IMR-90 (cell line): ENCODE measurements at regions not wholly inside any gene's neighbourhood (a gene's known extent, or its start where the extent isn't known, plus 50 kb on each side); places are given as distances from the start of the nearest gene placed in this dataset.

Experiments
- ATAC-seq: fragments of 200-7000 bp; cut with Tn5 transposase; 2 replicates; pipeline ENCODE4 v1.9.1; 2020; ENCODE audit warnings: low read depth, mild to moderate bottlenecking, moderate library complexity
- BruUV-seq: library from RNA; stranded (reverse); fragments of 400-500 nt; replicated peaks from 2 replicates; lab custom pipeline; 2021; lab: Mats Ljungman, UMichigan
- CTCF ChIA-PET: fragments of 300-600 bp; formaldehyde crosslinking; extraction: SDS; loops from one replicate; lab custom pipeline; 2021; ENCODE audit warnings: antibody characterized with exemption; lab: Yijun Ruan, JAX
- POLR2A ChIA-PET: fragments of 300-600 bp; sonication (Branson Sonifier 250); formaldehyde crosslinking; loops from one replicate; lab custom pipeline; 2022; ENCODE audit warnings: antibody characterized with exemption; ENCODE audit not compliant: unreplicated experiment; lab: Charles Lee
- DNase-seq: peaks from one replicate; pipeline ENCODE4 v3.0.0; 2013
- H2AFZ ChIP-seq: replicated peaks from 2 replicates; pipeline ENCODE3; 2013; ENCODE audit warnings: low read length, mild to moderate bottlenecking; ENCODE audit not compliant: poor library complexity
- H2AK5ac ChIP-seq: 2 replicates; pipeline ENCODE4 v1.6.1; 2013; ENCODE audit warnings: low read depth, low read length, inconsistent platforms
- H2AK9ac ChIP-seq: replicated peaks from 2 replicates; pipeline ENCODE3; 2013; ENCODE audit warnings: mild to moderate bottlenecking, low read depth, low read length, moderate library complexity; ENCODE audit not compliant: poor library complexity
- H2BK120ac ChIP-seq: 2 replicates; pipeline ENCODE4 v1.6.1; 2013; ENCODE audit warnings: low read depth, low read length, inconsistent platforms
- H2BK15ac ChIP-seq: 3 replicates; pipeline ENCODE4 v1.6.1; 2013; ENCODE audit warnings: low read depth, low read length, inconsistent platforms
- H2BK20ac ChIP-seq: 2 replicates; pipeline ENCODE4 v1.6.1; 2013; ENCODE audit warnings: low read depth, mild to moderate bottlenecking, inconsistent platforms, low read length, moderate library complexity
- H2BK5ac ChIP-seq: 2 replicates; pipeline ENCODE4 v1.6.1; 2013; ENCODE audit warnings: mild to moderate bottlenecking, low read depth, low read length, inconsistent platforms; ENCODE audit not compliant: poor library complexity, severe bottlenecking
- H3K14ac ChIP-seq: replicated peaks from 2 replicates; pipeline ENCODE4 v1.6.1; 2013; ENCODE audit warnings: low read depth, low read length, inconsistent platforms
- H3K18ac ChIP-seq: 2 replicates; pipeline ENCODE4 v1.6.1; 2013; ENCODE audit warnings: low read depth, low read length, control low read depth
- H3K23ac ChIP-seq: 2 replicates; pipeline ENCODE4 v1.6.1; 2013; ENCODE audit warnings: low read depth, low read length, inconsistent platforms
- H3K27ac ChIP-seq: 2 replicates; pipeline ENCODE4 v1.5.1; 2013; ENCODE audit warnings: mild to moderate bottlenecking, control low read depth, low read length; ENCODE audit not compliant: insufficient read depth
- H3K27me3 ChIP-seq: 2 replicates; pipeline ENCODE4 v1.6.1; 2013; ENCODE audit warnings: low read length; ENCODE audit not compliant: control insufficient read depth, insufficient read depth
- H3K36me3 ChIP-seq: 2 replicates; pipeline ENCODE4 v1.6.1; 2013; ENCODE audit warnings: low read length, mixed read lengths; ENCODE audit not compliant: control insufficient read depth, insufficient read depth
- H3K4ac ChIP-seq: 2 replicates; pipeline ENCODE4 v1.6.1; 2013; ENCODE audit warnings: low read depth, low read length, inconsistent platforms
- H3K4me1 ChIP-seq: 2 replicates; pipeline ENCODE4 v1.6.1; 2013; ENCODE audit warnings: low read length, mixed read lengths; ENCODE audit not compliant: control insufficient read depth, insufficient read depth
- H3K4me2 ChIP-seq: 2 replicates; pipeline ENCODE4 v1.6.1; 2013; ENCODE audit warnings: low read depth, mild to moderate bottlenecking, control low read depth, low read length, moderate library complexity
- H3K4me3 ChIP-seq: 2 replicates; pipeline ENCODE4 v1.5.1; 2013; ENCODE audit warnings: low read depth, mild to moderate bottlenecking, control low read depth, low read length, moderate library complexity; ENCODE audit not compliant: insufficient read depth
- H3K56ac ChIP-seq: 2 replicates; pipeline ENCODE4 v1.6.1; 2013; ENCODE audit warnings: low read length, inconsistent platforms; ENCODE audit not compliant: insufficient read depth; ENCODE audit errors: extremely low read depth
- H3K79me1 ChIP-seq, 2 experiments: 2 replicates each; pipeline ENCODE4 v1.6.1; 2013; ENCODE audit warnings: low read length in 2 of 2, inconsistent platforms in 1 of 2, low read depth in 1 of 2
- H3K9ac ChIP-seq: 2 replicates; pipeline ENCODE4 v1.6.1; 2013; ENCODE audit warnings: low read depth, low read length, control low read depth
- H3K9me1 ChIP-seq: 2 replicates; pipeline ENCODE4 v1.6.1; 2013; ENCODE audit warnings: low read length, inconsistent platforms; ENCODE audit not compliant: insufficient read depth
- H3K9me3 ChIP-seq: 2 replicates; pipeline ENCODE4 v1.6.1; 2013; ENCODE audit warnings: low read length; ENCODE audit not compliant: control insufficient read depth, insufficient read depth
- H4K20me1 ChIP-seq: 2 replicates; pipeline ENCODE4 v1.6.1; 2013; ENCODE audit warnings: low read length, inconsistent platforms; ENCODE audit not compliant: insufficient read depth
- H4K5ac ChIP-seq: 2 replicates; pipeline ENCODE4 v1.6.1; 2013; ENCODE audit warnings: mild to moderate bottlenecking, low read depth, low read length, control low read depth
- H4K8ac ChIP-seq, 2 experiments: 2 replicates each; pipeline ENCODE4 v1.6.1; 2013; ENCODE audit warnings: low read depth in 2 of 2, low read length in 2 of 2, control low read depth in 1 of 2, inconsistent platforms in 1 of 2
- H4K91ac ChIP-seq: 2 replicates; pipeline ENCODE4 v1.6.1; 2013; ENCODE audit warnings: low read depth, low read length, inconsistent platforms; ENCODE audit not compliant: insufficient read depth
- BHLHE40 ChIP-seq: fragments of 150-350 bp; IDR thresholded peaks from 2 replicates; pipeline ENCODE4 v1.6.1; 2016; ENCODE audit warnings: mild to moderate bottlenecking, low read depth, low read length
- CHD1 ChIP-seq: IDR thresholded peaks from 2 replicates; pipeline ENCODE4 v1.6.1; 2012; ENCODE audit warnings: low read depth, low read length, improper control_type of control experiment
- ELK1 ChIP-seq: fragments of 150-350 bp; IDR thresholded peaks from 2 replicates; pipeline ENCODE4 v1.6.1; 2016; ENCODE audit warnings: low read depth, mild to moderate bottlenecking, low read length, moderate library complexity, borderline replicate concordance
- FOS ChIP-seq: fragments of 150-350 bp; IDR thresholded peaks from 2 replicates; pipeline ENCODE4 v1.6.1; 2016; ENCODE audit warnings: low read depth, low read length
- MAFK ChIP-seq: IDR thresholded peaks from 2 replicates; pipeline ENCODE4 v1.6.1; 2012; ENCODE audit warnings: low read depth, low read length, improper control_type of control experiment
- MAZ ChIP-seq: IDR thresholded peaks from 2 replicates; pipeline ENCODE4 v1.6.1; 2012; ENCODE audit warnings: low read depth, mild to moderate bottlenecking, low read length, improper control_type of control experiment, moderate library complexity, borderline replicate concordance
- MXI1 ChIP-seq: IDR thresholded peaks from 2 replicates; pipeline ENCODE4 v1.6.1; 2012; ENCODE audit warnings: low read depth, mild to moderate bottlenecking, low read length, moderate library complexity, borderline replicate concordance
- NFE2L2 ChIP-seq: fragments of 150-350 bp; IDR thresholded peaks from 2 replicates; pipeline ENCODE4 v1.6.1; 2016; ENCODE audit warnings: low read depth, mild to moderate bottlenecking, low read length
- POLR2A ChIP-seq: IDR thresholded peaks from 2 replicates; pipeline ENCODE4 v1.6.1; 2012; ENCODE audit warnings: mild to moderate bottlenecking, low read depth, low read length
- RAD21 ChIP-seq: IDR thresholded peaks from 2 replicates; pipeline ENCODE4 v1.6.1; 2012; ENCODE audit warnings: low read length, improper control_type of control experiment
- RCOR1 ChIP-seq: IDR thresholded peaks from 2 replicates; pipeline ENCODE4 v1.6.1; 2012; ENCODE audit warnings: mild to moderate bottlenecking, low read length, improper control_type of control experiment; ENCODE audit not compliant: insufficient replicate concordance
- RFX5 ChIP-seq: IDR thresholded peaks from 2 replicates; pipeline ENCODE4 v1.8.0; 2012; ENCODE audit warnings: low read depth, mild to moderate bottlenecking, low read length, moderate library complexity
- SMC3 ChIP-seq: fragments of 150-350 bp; IDR thresholded peaks from 2 replicates; pipeline ENCODE4 v1.6.1; 2016; ENCODE audit warnings: low read depth, mild to moderate bottlenecking, antibody characterized with exemption, low read length, moderate library complexity
- WGBS, 2 experiments: methylation state at CpG; one replicate each; pipeline versions ENCODE4 v1.1.5 to v1.1.7; 2013; ENCODE audit warnings: missing lambda C conversion rate in 2 of 2; ENCODE audit not compliant: insufficient read length in 1 of 2; ENCODE audit errors: extremely low coverage in 2 of 2; 5-methylcytosine and 5-hydroxymethylcytosine counted together
- dilution Hi-C: fragments of 300-500 bp; cut with HindIII; formaldehyde crosslinking; loops from one replicate; pipeline ENCODE4 v1.14.3; 2018; ENCODE audit warnings: low sequenced_read_pairs; ENCODE audit not compliant: unreplicated experiment
- in situ Hi-C: fragments of 300-500 bp; cut with MboI; formaldehyde crosslinking; loops from 3 replicates; pipeline ENCODE4 v1.14.3; 2019; ENCODE audit warnings: low sequenced_read_pairs, inconsistent platforms, mixed read lengths
- intact Hi-C: fragments of 100-400 bp; cut with micrococcal nuclease; formaldehyde crosslinking; loops from 2 replicates; pipeline ENCODE4 v1.10.0; 2022
- TF ChIP-seq, protein P1 (sequence below): conservative IDR thresholded peaks from 2 replicates; pipeline ENCODE4 v1.5.1; 2012; ENCODE audit warnings: mild to moderate bottlenecking, low read depth, low read length, improper control_type of control experiment
- TF ChIP-seq, protein P2 (sequence below): fragments of 150-350 bp; IDR thresholded peaks from 2 replicates; pipeline ENCODE4 v1.6.1; 2017; ENCODE audit warnings: mild to moderate bottlenecking, antibody characterized with exemption, low read length, low read depth

- H3K79me1 ChIP-seq, result no peaks in the 10 kb centered on the region
- H3K23ac ChIP-seq, result no peak overlapping the region
- H3K4ac ChIP-seq, result no peak overlapping the region
- peaks cover 18% of the 10 kb centered on the region for H3K9me3 ChIP-seq
- no CpG with 5 or more reads among the region's 1 CpG for WGBS, 2 experiments
- no peak overlapping the region for H2BK15ac ChIP-seq
- no peak overlapping the region for H3K56ac ChIP-seq
- no peaks in the 10 kb centered on the region for H4K20me1 ChIP-seq
- dilution Hi-C loops, result no loop called here
- H2BK20ac ChIP-seq, result no peak overlapping the region
- ChIA-PET POLR2A (no interaction called here), CTCF (interaction anchor here (0.5 kb wide), 1 partner anchor 12 kb away, joined by 3 read pairs; no protein-coding TSS in a partner anchor)
- ATAC-seq, result no peak
- no peaks in the 10 kb centered on the region for H3K36me3 ChIP-seq
- no peak overlapping the region for H4K5ac ChIP-seq
- no peak overlapping the region for H2BK120ac ChIP-seq
- H3K4me2 ChIP-seq, result no peak overlapping the region
- no peak for DNase-seq
- intact Hi-C loops, result no loop called here
- H3K9me1 ChIP-seq, result no peaks in the 10 kb centered on the region
- no TSS peak for BruUV-seq
- H2AK5ac ChIP-seq, result no peak overlapping the region
- no peak overlapping the region for H4K91ac ChIP-seq
- no peak overlapping the region for H3K14ac ChIP-seq
- no peak overlapping the region for H4K8ac ChIP-seq
- no peak overlapping the region for H2BK5ac ChIP-seq
- H3K27me3 ChIP-seq, result no peaks in the 10 kb centered on the region
- no peak overlapping the region for H3K9ac ChIP-seq
- no peak overlapping the region for H2AFZ ChIP-seq
- H3K4me3 ChIP-seq, result no peak overlapping the region
- no peak overlapping the region for H3K27ac ChIP-seq
- H3K18ac ChIP-seq, result no peak overlapping the region
- in situ Hi-C loops, result no loop called here
- no peaks in the 10 kb centered on the region for H3K4me1 ChIP-seq
- H2AK9ac ChIP-seq, result no peak overlapping the region
- TF ChIP-seq RCOR1 (no peak), CHD1 (no peak), FOS (no peak), POLR2A (no peak), MAZ (no peak), NFE2L2 (no peak), MXI1 (no peak), BHLHE40 (no peak), ELK1 (no peak), RAD21 (no peak), SMC3 (no peak), MAFK (no peak), RFX5 (no peak)
- TF ChIP-seq, protein P1, sequence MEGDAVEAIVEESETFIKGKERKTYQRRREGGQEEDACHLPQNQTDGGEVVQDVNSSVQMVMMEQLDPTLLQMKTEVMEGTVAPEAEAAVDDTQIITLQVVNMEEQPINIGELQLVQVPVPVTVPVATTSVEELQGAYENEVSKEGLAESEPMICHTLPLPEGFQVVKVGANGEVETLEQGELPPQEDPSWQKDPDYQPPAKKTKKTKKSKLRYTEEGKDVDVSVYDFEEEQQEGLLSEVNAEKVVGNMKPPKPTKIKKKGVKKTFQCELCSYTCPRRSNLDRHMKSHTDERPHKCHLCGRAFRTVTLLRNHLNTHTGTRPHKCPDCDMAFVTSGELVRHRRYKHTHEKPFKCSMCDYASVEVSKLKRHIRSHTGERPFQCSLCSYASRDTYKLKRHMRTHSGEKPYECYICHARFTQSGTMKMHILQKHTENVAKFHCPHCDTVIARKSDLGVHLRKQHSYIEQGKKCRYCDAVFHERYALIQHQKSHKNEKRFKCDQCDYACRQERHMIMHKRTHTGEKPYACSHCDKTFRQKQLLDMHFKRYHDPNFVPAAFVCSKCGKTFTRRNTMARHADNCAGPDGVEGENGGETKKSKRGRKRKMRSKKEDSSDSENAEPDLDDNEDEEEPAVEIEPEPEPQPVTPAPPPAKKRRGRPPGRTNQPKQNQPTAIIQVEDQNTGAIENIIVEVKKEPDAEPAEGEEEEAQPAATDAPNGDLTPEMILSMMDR, result no peak
- TF ChIP-seq, protein P2, sequence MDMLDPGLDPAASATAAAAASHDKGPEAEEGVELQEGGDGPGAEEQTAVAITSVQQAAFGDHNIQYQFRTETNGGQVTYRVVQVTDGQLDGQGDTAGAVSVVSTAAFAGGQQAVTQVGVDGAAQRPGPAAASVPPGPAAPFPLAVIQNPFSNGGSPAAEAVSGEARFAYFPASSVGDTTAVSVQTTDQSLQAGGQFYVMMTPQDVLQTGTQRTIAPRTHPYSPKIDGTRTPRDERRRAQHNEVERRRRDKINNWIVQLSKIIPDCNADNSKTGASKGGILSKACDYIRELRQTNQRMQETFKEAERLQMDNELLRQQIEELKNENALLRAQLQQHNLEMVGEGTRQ, result no peak
Observed at GRCh38 chr5:166788050-166788449, 1503.4 kb upstream of the WWC1 start.
